Activated CD4-positive, alpha-beta T cell treated with anti-CD3 and anti-CD28 coated beads, Interleukin-2, amount 10 ng/mL, durations not matched to agents 24 days and 14 days (primary cell): ENCODE measurements at regions not wholly inside any gene's neighbourhood (a gene's known extent, or its start where the extent isn't known, plus 50 kb on each side); places are given as distances from the start of the nearest gene placed in this dataset.
A peak's percentile ranks its signal among the peaks of the same experiment; 100 is the strongest.

ENCODE experiments used
- DNase-seq: peaks from one replicate; pipeline ENCODE4 v3.0.0; 2022
- H3K27ac Mint-ChIP-seq: one replicate; pipeline ENCODE4 v1.8.0; 2022; ENCODE audit warnings: mild to moderate bottlenecking, mixed read lengths
- H3K27me3 Mint-ChIP-seq: one replicate; pipeline ENCODE4 v1.8.0; 2022; ENCODE audit warnings: mixed read lengths
- H3K36me3 Mint-ChIP-seq: one replicate; pipeline ENCODE4 v1.8.0; 2022; ENCODE audit warnings: low read depth, mild to moderate bottlenecking, mixed read lengths
- H3K4me1 Mint-ChIP-seq: one replicate; pipeline ENCODE4 v1.8.0; 2021; ENCODE audit warnings: mixed read lengths
- H3K4me3 Mint-ChIP-seq: one replicate; pipeline ENCODE4 v1.8.0; 2022; ENCODE audit warnings: mild to moderate bottlenecking, moderate library complexity, mixed read lengths
- H3K9me3 Mint-ChIP-seq: one replicate; pipeline ENCODE4 v1.8.0; 2021; ENCODE audit warnings: mixed read lengths
- intact Hi-C: fragments of 100-400 bp; cut with micrococcal nuclease; formaldehyde crosslinking; loops from one replicate; pipeline ENCODE4 v1.15.1; 2023

DNA sequence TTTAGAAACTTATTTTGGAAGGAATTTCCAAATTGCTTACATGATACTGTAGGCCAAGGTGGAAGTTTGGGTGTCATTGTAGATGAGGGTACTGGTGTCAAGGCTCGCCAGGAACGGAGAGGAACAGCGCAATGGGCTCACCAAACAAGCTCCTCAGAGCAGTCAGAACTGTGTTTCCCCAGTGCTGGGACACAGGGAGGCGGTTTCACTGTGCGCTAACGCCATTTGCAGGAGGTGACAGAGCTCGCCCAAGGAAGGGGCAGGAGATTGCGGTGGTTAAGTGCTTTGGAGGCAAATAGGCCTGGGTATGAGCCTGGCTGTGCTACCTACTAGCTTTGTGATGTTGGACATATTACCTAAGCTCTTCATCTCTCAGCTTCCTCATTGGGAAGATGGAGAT lies 57.3 kb downstream of the HHEX start:
- DNase-seq = no peak
- intact Hi-C loops = no loop called here
- Mint-ChIP-seq H3K27me3 (peaks cover 17% of the 10 kb centered on the region), H3K9me3 (no peaks in the 10 kb centered on the region), H3K27ac (no peak overlapping the region), H3K4me3 (no peak overlapping the region), H3K4me1 (peaks cover 11% of the 10 kb centered on the region), H3K36me3 (no peaks in the 10 kb centered on the region)

DNA sequence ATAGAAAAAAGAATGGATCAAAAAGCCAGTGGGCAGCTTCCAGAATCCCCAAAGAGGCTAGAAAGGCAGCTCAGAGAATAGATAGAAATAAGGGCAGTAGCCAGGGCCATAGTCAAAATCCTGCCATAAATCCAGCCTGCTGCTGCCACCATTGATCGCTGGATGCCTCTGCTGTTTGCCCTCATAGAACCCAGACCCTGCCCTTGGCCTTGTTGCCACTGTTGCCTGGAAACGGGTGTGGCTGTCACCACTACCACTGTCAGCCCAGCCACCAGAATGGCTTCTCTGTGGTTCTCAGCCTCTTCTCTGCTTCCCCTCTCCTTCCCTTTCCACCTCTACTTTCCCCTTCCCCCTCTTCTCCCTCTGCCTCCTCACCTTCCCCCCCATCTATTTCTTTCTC lies 57.8 kb downstream of the HHEX start:
- intact Hi-C loops = no loop called here
- H3K27ac Mint-ChIP-seq = no peak overlapping the region
- H3K36me3 Mint-ChIP-seq = no peaks in the 10 kb centered on the region
- H3K27me3 Mint-ChIP-seq = peaks cover 12% of the 10 kb centered on the region
- no peaks in the 10 kb centered on the region for H3K9me3 Mint-ChIP-seq
- H3K4me3 Mint-ChIP-seq = no peak overlapping the region
- peak; percentile 79 for DNase-seq
- peaks cover 9% of the 10 kb centered on the region for H3K4me1 Mint-ChIP-seq

DNA sequence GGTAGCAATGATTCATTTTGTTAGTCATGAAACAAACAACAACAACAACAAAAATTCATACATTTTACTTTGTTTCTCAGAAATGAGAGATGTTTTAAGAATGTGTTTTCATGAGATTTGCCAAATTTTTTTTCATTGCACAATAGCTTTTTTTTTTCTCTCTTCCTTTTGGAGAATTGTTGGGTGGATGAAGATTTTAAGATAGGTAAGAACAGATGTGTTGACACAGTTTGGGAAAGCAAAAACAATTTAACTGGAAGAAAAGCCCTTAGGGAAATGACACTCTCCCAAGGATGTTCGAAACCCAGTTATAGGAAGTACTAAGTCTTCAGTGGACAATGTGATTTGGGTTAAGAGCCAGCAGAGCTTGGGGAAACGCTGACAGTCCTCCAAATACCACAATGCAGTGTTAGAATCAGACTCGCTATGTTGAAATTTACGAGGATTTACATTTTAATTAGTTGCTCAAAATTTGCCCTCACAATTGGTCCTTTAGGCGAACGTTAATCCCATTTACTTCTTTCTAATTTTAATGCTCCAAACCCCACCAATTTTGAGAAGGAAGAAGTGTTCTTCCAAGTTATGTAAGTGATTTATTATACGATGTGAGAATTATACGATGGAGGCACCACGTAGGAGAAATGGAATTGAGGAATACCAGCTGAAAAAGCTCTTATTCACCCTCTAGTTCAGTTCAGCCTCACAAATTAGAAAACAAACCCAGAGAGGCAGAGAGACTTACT lies 61.2 kb downstream of the HHEX start:
- Mint-ChIP-seq H3K4me3 (no peak overlapping the region), H3K27ac (no peak overlapping the region), H3K27me3 (peaks cover 10% of the 10 kb centered on the region), H3K36me3 (no peaks in the 10 kb centered on the region), H3K9me3 (no peaks in the 10 kb centered on the region), H3K4me1 (peaks cover 9% of the 10 kb centered on the region)
- intact Hi-C loops = no loop called here
- DNase-seq = no peak

DNA sequence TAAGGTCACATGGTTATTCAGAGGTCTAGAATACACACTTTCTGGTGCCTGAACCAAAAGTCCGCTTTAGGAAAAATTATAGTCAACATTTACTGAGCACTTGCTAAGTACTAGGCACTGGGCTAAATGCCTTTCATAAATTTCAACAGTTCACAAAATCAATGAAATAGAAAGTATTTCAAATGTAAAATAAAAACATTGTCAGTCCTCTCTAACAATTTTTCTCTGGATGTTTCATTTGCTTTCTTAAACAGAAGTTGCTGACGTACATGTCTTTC lies 61.7 kb downstream of the HHEX start:
- no peaks in the 10 kb centered on the region for H3K9me3 Mint-ChIP-seq
- DNase-seq = no peak
- peaks cover 10% of the 10 kb centered on the region for H3K27me3 Mint-ChIP-seq
- H3K27ac Mint-ChIP-seq = no peak overlapping the region
- H3K4me3 Mint-ChIP-seq = no peak overlapping the region
- no peaks in the 10 kb centered on the region for H3K36me3 Mint-ChIP-seq
- peaks cover 13% of the 10 kb centered on the region for H3K4me1 Mint-ChIP-seq
- intact Hi-C loops = no loop called here

DNA sequence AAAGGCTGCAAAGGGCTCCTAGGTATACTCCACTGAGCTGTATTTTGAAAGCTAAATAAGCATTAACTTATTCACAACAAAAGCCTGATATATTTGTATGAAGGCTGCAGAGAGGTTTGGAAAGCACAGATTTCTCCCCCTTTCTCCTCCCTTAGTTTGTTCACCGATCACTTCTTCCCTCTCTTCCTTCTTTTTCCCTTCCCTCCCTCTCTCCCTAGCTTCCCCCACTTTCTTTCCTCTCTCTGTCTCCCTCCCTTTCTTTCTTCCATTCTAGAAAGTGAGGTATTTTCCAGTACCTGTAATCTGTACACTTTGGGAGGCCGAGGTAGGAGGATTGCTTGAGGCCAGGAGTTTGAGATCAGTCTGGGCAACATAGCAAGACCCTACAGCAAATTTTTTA lies 62.1 kb downstream of the HHEX start:
- H3K9me3 Mint-ChIP-seq = no peaks in the 10 kb centered on the region
- H3K4me3 Mint-ChIP-seq = no peak overlapping the region
- H3K27me3 Mint-ChIP-seq = peaks cover 10% of the 10 kb centered on the region
- H3K4me1 Mint-ChIP-seq = peaks cover 14% of the 10 kb centered on the region
- no peak overlapping the region for H3K27ac Mint-ChIP-seq
- intact Hi-C loops = no loop called here
- no peaks in the 10 kb centered on the region for H3K36me3 Mint-ChIP-seq
- no peak for DNase-seq

DNA sequence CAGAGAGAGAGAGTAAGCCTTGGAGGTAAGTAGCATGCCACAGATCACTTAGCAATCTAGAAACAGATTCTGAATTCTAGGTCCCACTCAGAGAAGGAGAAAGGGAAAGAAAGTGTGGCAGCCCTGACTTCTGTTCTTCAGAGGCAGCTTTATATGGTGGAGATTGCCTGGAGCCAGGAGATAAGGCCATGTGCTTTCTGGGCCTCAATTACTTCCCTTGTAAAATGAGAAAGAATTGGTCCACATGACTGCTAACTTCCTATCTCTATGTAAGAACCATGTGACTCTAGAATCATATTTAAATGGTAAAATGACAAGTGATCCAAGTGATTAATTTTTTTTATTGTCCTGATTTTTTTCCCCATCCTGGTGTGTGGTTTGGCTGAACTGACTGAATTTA lies 64.1 kb downstream of the HHEX start:
- intact Hi-C loops = no loop called here

DNA sequence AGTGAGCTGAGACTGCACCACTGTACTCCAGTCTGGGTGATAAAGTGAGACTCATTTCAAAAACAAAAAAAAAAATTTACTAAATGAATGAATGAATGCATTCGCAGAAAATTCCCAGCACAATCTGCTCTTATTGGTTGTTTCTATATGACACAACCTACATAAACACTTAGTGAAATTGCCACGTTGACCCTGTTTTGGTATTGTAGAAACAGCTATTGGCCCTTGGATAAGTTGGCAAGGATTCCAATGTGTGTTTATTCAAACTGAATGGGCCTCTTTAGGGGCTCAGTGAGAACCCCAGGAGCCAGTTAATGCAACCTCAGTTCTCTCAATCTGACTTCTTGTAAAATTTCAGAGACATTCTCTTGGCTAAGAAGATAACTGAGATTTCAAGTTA lies 66.0 kb downstream of the HHEX start:
- intact Hi-C loops = no loop called here
- Mint-ChIP-seq H3K4me3 (no peak overlapping the region), H3K27ac (no peak overlapping the region), H3K4me1 (peaks cover 9% of the 10 kb centered on the region), H3K36me3 (no peaks in the 10 kb centered on the region), H3K27me3 (peaks cover 2% of the 10 kb centered on the region), H3K9me3 (no peaks in the 10 kb centered on the region)
- DNase-seq = no peak

More for the DNA sequence above, 64.1 kb downstream of the HHEX start:
- no peak for DNase-seq
- Mint-ChIP-seq H3K27me3 (peaks cover 10% of the 10 kb centered on the region), H3K9me3 (no peaks in the 10 kb centered on the region), H3K4me3 (no peak overlapping the region), H3K36me3 (no peaks in the 10 kb centered on the region), H3K27ac (no peak overlapping the region), H3K4me1 (peaks cover 9% of the 10 kb centered on the region)

DNA sequence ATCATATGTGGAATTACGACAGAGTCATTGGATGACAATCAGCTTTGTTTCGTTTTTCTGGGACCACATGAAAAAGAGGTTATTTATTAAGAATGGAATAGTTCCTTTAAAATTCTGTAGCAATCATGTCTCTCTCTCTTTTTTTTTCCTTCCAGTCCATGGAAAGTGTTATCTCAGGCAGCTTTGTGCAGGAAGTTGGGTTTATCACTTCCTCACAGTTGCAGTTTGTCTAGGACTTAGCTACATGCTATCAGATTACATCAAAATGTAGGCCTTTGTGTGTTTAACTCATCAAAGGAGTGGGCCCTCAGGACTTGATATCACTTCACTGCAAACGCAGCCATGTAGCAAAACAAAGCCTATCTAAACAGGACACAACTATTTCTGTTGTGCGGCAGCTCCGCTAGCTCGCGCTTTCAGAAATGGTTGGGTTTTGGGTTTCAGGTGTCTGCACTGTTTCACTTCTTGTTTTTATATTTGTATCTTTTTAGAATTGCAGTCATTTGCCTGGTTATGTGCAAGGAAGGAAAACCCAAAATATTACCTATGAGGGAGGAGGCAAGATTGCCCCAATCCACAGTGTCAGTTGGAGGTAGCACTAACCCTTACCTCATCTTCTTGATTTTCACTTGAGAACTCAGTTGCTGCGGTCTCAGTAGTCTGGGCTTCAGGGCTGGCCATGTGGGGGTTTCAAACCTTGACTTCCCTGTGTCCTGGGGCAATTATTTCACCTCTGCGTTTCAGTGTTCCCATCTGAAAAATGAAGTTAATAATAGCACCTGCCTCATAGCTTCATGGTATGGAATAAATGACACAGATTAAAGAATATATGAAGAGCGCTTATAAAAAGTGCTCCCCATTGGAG lies 66.7 kb downstream of the HHEX start:
- Mint-ChIP-seq H3K27ac (no peak overlapping the region), H3K4me1 (peaks cover 9% of the 10 kb centered on the region), H3K9me3 (no peaks in the 10 kb centered on the region), H3K27me3 (peaks cover 2% of the 10 kb centered on the region), H3K4me3 (no peak overlapping the region), H3K36me3 (no peaks in the 10 kb centered on the region)
- intact Hi-C loops = no loop called here
- DNase-seq = no peak

DNA sequence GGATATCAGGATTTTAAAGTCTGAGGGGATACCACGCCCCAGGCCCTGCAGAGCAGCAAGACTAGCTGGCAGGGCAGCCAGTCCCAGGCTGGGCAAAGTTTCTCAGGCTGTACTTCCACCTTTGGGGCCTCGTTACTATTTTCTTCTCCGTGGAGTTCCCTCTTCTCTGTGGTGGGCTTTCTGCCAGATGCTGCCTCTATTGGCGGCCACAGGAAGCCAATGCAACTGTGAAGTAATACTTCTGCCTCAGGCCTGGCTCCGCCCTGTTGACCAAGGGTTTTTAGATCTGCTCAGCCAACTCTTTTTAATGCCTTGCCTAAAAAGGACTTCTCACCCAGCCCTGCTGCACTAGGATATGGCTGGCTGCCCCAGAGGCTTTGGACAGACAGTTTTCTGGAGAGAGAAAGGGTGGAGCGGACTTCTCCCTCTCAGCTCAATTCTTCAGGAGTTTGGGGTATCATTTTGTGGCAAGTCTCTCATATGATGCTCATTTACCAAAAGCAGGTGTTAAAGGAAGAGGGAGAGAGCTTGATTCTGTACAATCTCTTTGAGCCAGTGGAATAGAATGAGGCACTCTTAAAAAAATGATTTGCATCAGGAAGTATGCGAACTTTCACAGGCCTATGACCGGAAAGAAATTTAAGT lies 67.4 kb downstream of the HHEX start:
- no peak overlapping the region for H3K27ac Mint-ChIP-seq
- H3K4me3 Mint-ChIP-seq = no peak overlapping the region
- no peaks in the 10 kb centered on the region for H3K36me3 Mint-ChIP-seq
- DNase-seq = no peak
- peaks cover 9% of the 10 kb centered on the region for H3K4me1 Mint-ChIP-seq
- intact Hi-C loops = no loop called here
- H3K9me3 Mint-ChIP-seq = no peaks in the 10 kb centered on the region
- H3K27me3 Mint-ChIP-seq = peaks cover 7% of the 10 kb centered on the region

DNA sequence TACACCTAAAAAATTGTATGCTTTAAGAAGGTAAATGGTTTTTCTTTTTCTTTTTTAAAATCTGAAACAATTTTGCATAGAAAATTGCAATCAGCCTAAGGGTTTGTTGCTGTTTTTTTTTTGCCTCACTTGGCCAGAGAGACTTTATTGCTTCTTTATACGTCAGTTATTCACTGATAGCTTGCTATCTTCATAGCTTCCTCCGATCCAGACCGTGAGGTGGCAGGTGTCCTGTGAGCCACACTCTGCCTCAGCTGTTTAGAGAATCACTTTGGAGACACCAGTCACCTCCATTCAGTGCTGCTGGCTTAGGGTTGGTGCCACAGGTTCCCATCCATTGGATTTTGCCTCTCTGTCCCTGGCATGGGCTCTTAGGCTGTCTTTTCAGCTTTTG lies 68.0 kb downstream of the HHEX start:
- no peak for DNase-seq
- Mint-ChIP-seq H3K27me3 (peaks cover 7% of the 10 kb centered on the region), H3K36me3 (no peaks in the 10 kb centered on the region), H3K27ac (no peak overlapping the region), H3K4me1 (peaks cover 9% of the 10 kb centered on the region), H3K9me3 (no peaks in the 10 kb centered on the region), H3K4me3 (no peak overlapping the region)
- intact Hi-C loops = no loop called here

DNA sequence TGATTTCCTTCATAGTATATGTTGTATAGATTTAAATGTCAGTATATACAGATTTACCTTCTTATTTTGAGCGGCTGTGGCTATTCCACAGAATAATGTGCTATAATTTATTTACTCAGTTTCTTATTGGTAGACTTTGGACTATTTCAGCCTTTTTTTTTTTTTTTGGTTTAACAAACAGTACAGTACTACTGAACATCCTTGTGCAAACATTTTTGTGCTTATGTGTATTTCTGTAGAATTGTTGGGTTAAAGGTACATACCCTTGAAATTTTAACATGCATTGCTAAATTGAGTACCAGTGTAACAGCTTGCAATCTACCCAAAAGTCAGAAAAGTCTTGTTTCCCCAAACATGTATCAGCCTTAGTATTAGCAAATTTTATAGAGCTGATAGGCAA lies 68.8 kb downstream of the HHEX start:
- Mint-ChIP-seq H3K9me3 (no peaks in the 10 kb centered on the region), H3K27me3 (peaks cover 8% of the 10 kb centered on the region), H3K36me3 (no peaks in the 10 kb centered on the region), H3K4me1 (peaks cover 9% of the 10 kb centered on the region), H3K27ac (no peak overlapping the region), H3K4me3 (no peak overlapping the region)
- intact Hi-C loops = no loop called here
- DNase-seq = no peak

DNA sequence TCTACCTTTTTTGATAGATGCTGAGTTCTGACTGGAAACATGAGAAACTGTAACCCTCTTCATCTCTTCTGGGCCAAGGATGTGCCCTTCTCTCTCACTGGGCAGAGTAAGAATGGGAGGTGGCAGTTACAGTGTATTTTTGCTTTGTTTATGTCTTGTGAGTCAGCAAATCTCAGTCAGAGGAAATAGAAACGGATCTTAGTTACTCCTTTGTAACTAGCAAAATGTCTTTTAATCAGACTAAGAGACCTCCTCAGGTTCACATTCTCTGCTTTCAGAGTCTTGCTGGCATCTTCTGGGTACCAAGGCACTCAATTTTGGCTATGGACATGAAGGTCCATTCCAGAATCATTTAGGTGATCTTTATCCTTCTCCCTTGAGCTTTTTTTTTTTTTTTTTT lies 70.9 kb downstream of the HHEX start:
- Mint-ChIP-seq H3K9me3 (no peaks in the 10 kb centered on the region), H3K4me3 (no peak overlapping the region), H3K36me3 (no peaks in the 10 kb centered on the region), H3K4me1 (peaks cover 9% of the 10 kb centered on the region), H3K27ac (no peak overlapping the region), H3K27me3 (peaks cover 10% of the 10 kb centered on the region)
- DNase-seq = no peak
- intact Hi-C loops = no loop called here

DNA sequence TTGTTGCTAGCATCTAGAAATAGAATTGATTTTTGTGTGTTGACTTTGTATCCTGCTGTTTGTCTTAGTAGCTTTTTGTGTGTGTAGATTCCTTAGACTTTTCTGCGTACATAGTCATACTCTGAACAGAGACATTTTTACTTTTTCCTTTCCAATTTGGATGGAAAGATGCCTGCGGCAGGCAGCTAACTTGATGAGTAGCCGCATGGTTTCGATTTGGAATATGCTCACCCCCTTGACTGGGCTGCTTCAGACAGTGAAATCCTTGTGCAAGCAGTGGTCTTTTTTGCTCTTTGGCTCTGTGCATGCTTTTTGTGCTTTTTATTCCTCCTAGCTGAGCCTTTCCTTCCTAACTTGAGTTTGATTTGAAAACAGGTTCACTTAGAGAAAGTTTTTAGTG lies 71.8 kb downstream of the HHEX start:
- H3K4me1 Mint-ChIP-seq = peaks cover 5% of the 10 kb centered on the region
- no peak overlapping the region for H3K27ac Mint-ChIP-seq
- H3K9me3 Mint-ChIP-seq = no peaks in the 10 kb centered on the region
- no peak overlapping the region for H3K4me3 Mint-ChIP-seq
- peaks cover 11% of the 10 kb centered on the region for H3K27me3 Mint-ChIP-seq
- intact Hi-C loops = no loop called here
- DNase-seq = no peak
- no peaks in the 10 kb centered on the region for H3K36me3 Mint-ChIP-seq

DNA sequence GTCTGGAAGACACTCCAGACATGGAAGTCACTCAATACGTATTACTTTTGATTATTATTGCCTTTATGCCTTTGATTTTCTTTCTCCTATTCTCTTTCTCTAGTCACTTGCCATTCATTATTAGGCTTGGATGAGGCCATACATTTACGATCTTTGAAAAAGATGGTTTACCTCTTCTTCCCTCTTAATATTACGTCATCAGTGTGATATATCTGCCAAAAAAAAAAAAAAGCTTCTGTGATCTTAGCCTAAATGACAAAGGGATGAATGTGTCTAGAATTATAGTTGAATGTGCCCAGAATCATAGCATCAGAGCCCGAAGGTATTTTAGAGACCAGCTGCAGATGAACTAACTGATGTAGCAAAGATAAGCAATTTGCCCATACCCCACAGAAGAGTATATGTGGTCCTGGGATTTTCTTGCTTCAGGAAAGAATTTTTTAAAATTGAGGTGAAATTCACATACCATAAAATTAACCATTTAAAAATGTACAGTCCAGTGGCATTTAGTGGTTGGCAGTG lies 73.9 kb downstream of the HHEX start:
- no peaks in the 10 kb centered on the region for H3K36me3 Mint-ChIP-seq
- DNase-seq = no peak
- peaks cover 24% of the 10 kb centered on the region for H3K27me3 Mint-ChIP-seq
- H3K27ac Mint-ChIP-seq = no peak overlapping the region
- peaks cover 10% of the 10 kb centered on the region for H3K9me3 Mint-ChIP-seq
- no peak overlapping the region for H3K4me3 Mint-ChIP-seq
- H3K4me1 Mint-ChIP-seq = no peaks in the 10 kb centered on the region
- intact Hi-C loops = no loop called here
